ENCODE measurements at regions not wholly inside any gene's neighbourhood (a gene's known extent, or its start where the extent isn't known, plus 50 kb on each side); places are given as distances from the start of the nearest gene placed in this dataset.

- no peak for TF ChIP-seq ELF1 (IDR thresholded peaks at IDR 0.05)
- TF ChIP-seq RXRA (IDR thresholded peaks at IDR 0.05; ENCODE audit: borderline replicate concordance, low read depth): no peak
Observed at GRCh38 chr5:124480964-124481363, 265.5 kb downstream of the ZNF608 start (continued).

- Histone ChIP-seq H3K27ac (ENCODE audit: low read depth in 2 of 2, low read length in 1 of 2) (no peak overlapping the region), H4K20me1 (ENCODE audit: insufficient read depth) (no peaks in the 10 kb centered on the region), H2AFZ (ENCODE audit: low read depth) (no peak overlapping the region), H3K4me2 (no peak overlapping the region), H3K4me3 (ENCODE audit: low read depth in 2 of 2, low read length in 1 of 2) (no peak overlapping the region), H3K27me3 (ENCODE audit: insufficient read depth) (no peaks in the 10 kb centered on the region), H3K79me2 (ENCODE audit: insufficient read depth) (no peaks in the 10 kb centered on the region), H3K9me2 (no peaks in the 10 kb centered on the region), H3K36me3 (replicated peaks in 1 of 2; ENCODE audit: control insufficient read depth in 1 of 2, insufficient read depth in 2 of 2, low read length in 1 of 2) (no peaks in the 10 kb centered on the region), H3K9ac (no peak overlapping the region), H3K9me3 (no peaks in the 10 kb centered on the region), H3F3A (replicated peaks; ENCODE audit: insufficient read depth) (no peaks in the 10 kb centered on the region), H3K4me1 (ENCODE audit: control insufficient read depth in 1 of 2, insufficient read depth in 2 of 2, low read depth in 1 of 2, low read length in 1 of 2) (no peaks in the 10 kb centered on the region)
- POLR2A ChIA-PET: no interaction called here
- no peak for TF ChIP-seq FOXJ3 (CRISPR knock-in tag; IDR thresholded peaks at IDR 0.05)
- no peak for TF ChIP-seq USF1 (IDR thresholded peaks at IDR 0.05; ENCODE audit: borderline replicate concordance, low read depth)
- TF ChIP-seq POLR2AphosphoS5 (IDR thresholded peaks at IDR 0.05; ENCODE audit: low read depth, low read length): no peak
- no peak for TF ChIP-seq CHD2 (IDR thresholded peaks at IDR 0.05; ENCODE audit: low read length, partially characterized antibody)
- TF ChIP-seq ZBTB33 (IDR thresholded peaks at IDR 0.05; ENCODE audit: borderline replicate concordance, low read depth): no peak
- no peak for TF ChIP-seq TCF12 (IDR thresholded peaks at IDR 0.05)
- no peak for TF ChIP-seq ELF1 (IDR thresholded peaks at IDR 0.05)
- no peak for DNase-seq
- WGBS (ENCODE audit: low lambda C conversion rate): 90% methylated on average over 1 of the region's 1 CpG
- CTCF ChIA-PET: no interaction called here
Observed at GRCh38 chr5:124480022-124480421, 266.4 kb downstream of the ZNF608 start.

GRCh38 chr5:124478264-124478663, 268.2 kb downstream of the ZNF608 start:
- Histone ChIP-seq H3K36me3 (replicated peaks in 1 of 2; ENCODE audit: control insufficient read depth in 1 of 2, insufficient read depth in 2 of 2, low read length in 1 of 2) (no peaks in the 10 kb centered on the region), H3K79me2 (ENCODE audit: insufficient read depth) (no peaks in the 10 kb centered on the region), H4K20me1 (ENCODE audit: insufficient read depth) (no peaks in the 10 kb centered on the region), H3K9ac (no peak overlapping the region), H3K27ac (ENCODE audit: low read depth in 2 of 2, low read length in 1 of 2) (no peak overlapping the region), H3K9me3 (no peaks in the 10 kb centered on the region), H3F3A (replicated peaks; ENCODE audit: insufficient read depth) (no peaks in the 10 kb centered on the region), H3K27me3 (ENCODE audit: insufficient read depth) (no peaks in the 10 kb centered on the region), H3K4me1 (ENCODE audit: control insufficient read depth in 1 of 2, insufficient read depth in 2 of 2, low read depth in 1 of 2, low read length in 1 of 2) (no peaks in the 10 kb centered on the region), H3K4me2 (no peak overlapping the region), H3K9me2 (no peaks in the 10 kb centered on the region), H3K4me3 (ENCODE audit: low read depth in 2 of 2, low read length in 1 of 2) (no peak overlapping the region), H2AFZ (ENCODE audit: low read depth) (no peak overlapping the region)
- POLR2A ChIA-PET: no interaction called here
- TF ChIP-seq JUND (IDR thresholded peaks at IDR 0.05): no peak
- TF ChIP-seq MXI1 (IDR thresholded peaks at IDR 0.05; ENCODE audit: low read depth, low read length): no peak
- TF ChIP-seq NFIC (IDR thresholded peaks at IDR 0.05; ENCODE audit: borderline replicate concordance): no peak
- no peak for TF ChIP-seq TAF1 (IDR thresholded peaks at IDR 0.05; ENCODE audit: borderline replicate concordance, low read depth, low read length)
- no peak for TF ChIP-seq ZBTB33 (IDR thresholded peaks at IDR 0.05; ENCODE audit: borderline replicate concordance, low read depth)
- TF ChIP-seq TEAD4 (IDR thresholded peaks at IDR 0.05; ENCODE audit: borderline replicate concordance, insufficient read depth): no peak
- no peak for TF ChIP-seq EZH2phosphoT487 (IDR thresholded peaks at IDR 0.05; ENCODE audit: borderline replicate concordance, low read depth)
- no peak for TF ChIP-seq ELF1 (IDR thresholded peaks at IDR 0.05)
- no peak for TF ChIP-seq CHD2 (IDR thresholded peaks at IDR 0.05; ENCODE audit: low read length, partially characterized antibody)
- no peak for TF ChIP-seq POLR2AphosphoS5 (IDR thresholded peaks at IDR 0.05; ENCODE audit: low read depth, low read length)
- TF ChIP-seq SMC3 (IDR thresholded peaks at IDR 0.05; ENCODE audit: low read depth, low read length): no peak
- no peak for TF ChIP-seq RFX5 (IDR thresholded peaks at IDR 0.05; ENCODE audit: low read length)
- no peak for TF ChIP-seq FOXJ3 (CRISPR knock-in tag; IDR thresholded peaks at IDR 0.05)
- CTCF ChIA-PET: no interaction called here
- WGBS (ENCODE audit: low lambda C conversion rate): 63% methylated on average over 1 of the region's 1 CpG
- no peak for DNase-seq

All from SK-N-SH (cell line).